DND-41 (cell line): ENCODE measurements at regions not wholly inside any gene's neighbourhood (a gene's known extent, or its start where the extent isn't known, plus 50 kb on each side); places are given as distances from the start of the nearest gene placed in this dataset.

Source experiments
- ATAC-seq: fragments of 200-7000 bp; cut with Tn5 transposase; 3 replicates; pipeline ENCODE4 v1.9.1; 2021; ENCODE audit warnings: low read depth; ENCODE audit not compliant: insufficient read depth
- DNase-seq: peaks from one replicate; pipeline ENCODE4 v3.0.0-alpha.2; 2020
- H2AFZ ChIP-seq: 2 replicates; pipeline ENCODE4 v1.6.0; 2012; ENCODE audit warnings: low read depth, low read length
- H3K27ac ChIP-seq: 2 replicates; pipeline ENCODE4 v1.5.1; 2012; ENCODE audit warnings: low read length, inconsistent platforms
- H3K27me3 ChIP-seq: fragments of 200-600 bp; sonication (generic); 2 replicates; pipeline ENCODE4 v1.6.0; 2012; ENCODE audit warnings: low read length, mild to moderate bottlenecking, inconsistent platforms; ENCODE audit not compliant: insufficient read depth, poor library complexity
- H3K36me3 ChIP-seq: 2 replicates; pipeline ENCODE4 v1.5.1; 2012; ENCODE audit warnings: low read length, inconsistent platforms; ENCODE audit not compliant: insufficient read depth
- H3K4me1 ChIP-seq: 2 replicates; pipeline ENCODE4 v1.5.1; 2012; ENCODE audit warnings: mild to moderate bottlenecking, low read length; ENCODE audit not compliant: insufficient read depth
- H3K4me2 ChIP-seq: 2 replicates; pipeline ENCODE4 v1.6.0; 2012; ENCODE audit warnings: mild to moderate bottlenecking, moderate library complexity, low read length, inconsistent platforms; ENCODE audit not compliant: insufficient read depth
- H3K4me3 ChIP-seq, 2 experiments: fragments of 200-600 bp in 1 of 2; shearing (Covaris generic) in 1 of 2; 2 replicates each; pipeline ENCODE4 v1.5.1; 2012 to 2016; ENCODE audit warnings: inconsistent platforms in 2 of 2, low read length in 2 of 2, mild to moderate bottlenecking in 2 of 2, low read depth in 1 of 2, moderate library complexity in 1 of 2
- H3K79me2 ChIP-seq: 2 replicates; pipeline ENCODE4 v1.6.0; 2012; ENCODE audit warnings: low read length, inconsistent platforms; ENCODE audit not compliant: insufficient read depth
- H3K9ac ChIP-seq: 2 replicates; pipeline ENCODE4 v1.6.0; 2012; ENCODE audit warnings: low read depth, mild to moderate bottlenecking, inconsistent platforms, low read length, moderate library complexity
- H3K9me3 ChIP-seq: 2 replicates; pipeline ENCODE4 v1.5.1; 2012; ENCODE audit warnings: low read length, moderate library complexity, mild to moderate bottlenecking, inconsistent platforms; ENCODE audit not compliant: insufficient read depth, severe bottlenecking
- H4K20me1 ChIP-seq: 2 replicates; pipeline ENCODE4 v1.6.0; 2012; ENCODE audit warnings: low read length; ENCODE audit not compliant: insufficient read depth
- EZH2 ChIP-seq: IDR thresholded peaks from 3 replicates; pipeline ENCODE4 v1.6.1; 2012; ENCODE audit warnings: borderline replicate concordance, low read depth, mild to moderate bottlenecking, moderate library complexity, low read length, inconsistent platforms; ENCODE audit not compliant: severe bottlenecking
- TF ChIP-seq, protein P1 (sequence below): IDR thresholded peaks from 2 replicates; pipeline ENCODE4 v1.5.1; 2012; ENCODE audit warnings: borderline replicate concordance, low read length, moderate library complexity, mild to moderate bottlenecking; ENCODE audit not compliant: poor library complexity, severe bottlenecking; ENCODE audit errors: extremely low read depth

DNA sequence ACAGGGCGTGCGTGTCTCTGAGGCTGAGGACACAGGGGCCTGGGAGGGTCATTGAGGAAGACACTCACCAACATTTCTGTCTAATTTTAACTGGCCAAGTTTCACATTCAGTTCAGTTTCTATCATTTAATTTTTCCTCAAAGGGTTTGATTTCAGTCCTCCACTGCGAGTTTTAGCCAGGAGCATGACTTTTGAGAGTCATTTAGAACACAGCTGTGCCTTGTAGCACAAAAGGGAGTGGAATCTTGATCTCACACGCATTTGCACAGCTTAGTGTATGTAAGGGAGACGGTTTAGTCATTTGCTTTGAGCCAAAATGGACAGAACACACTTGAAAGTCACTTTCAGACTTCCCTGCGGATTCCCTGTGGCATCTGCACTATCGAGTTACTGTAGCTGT, 1090.8 kb downstream of the BCL11B start:
- peak overlapping the region; percentile 27 for H3K9ac ChIP-seq
- H3K79me2 ChIP-seq: peaks cover 24% of the 10 kb centered on the region
- no peak for ATAC-seq
- no peak overlapping the region for H3K4me2 ChIP-seq
- no peaks in the 10 kb centered on the region; the same call in 1 of the 2 replicates for H3K36me3 ChIP-seq
- peak overlapping the region; percentile 99 for H3K27ac ChIP-seq
- H3K4me3 ChIP-seq: no peak overlapping the region
- H3K4me1 ChIP-seq: peaks cover 92% of the 10 kb centered on the region
- no peaks in the 10 kb centered on the region for H3K9me3 ChIP-seq
- no peak for DNase-seq
- no peak for TF ChIP-seq EZH2
- TF ChIP-seq, protein P1, sequence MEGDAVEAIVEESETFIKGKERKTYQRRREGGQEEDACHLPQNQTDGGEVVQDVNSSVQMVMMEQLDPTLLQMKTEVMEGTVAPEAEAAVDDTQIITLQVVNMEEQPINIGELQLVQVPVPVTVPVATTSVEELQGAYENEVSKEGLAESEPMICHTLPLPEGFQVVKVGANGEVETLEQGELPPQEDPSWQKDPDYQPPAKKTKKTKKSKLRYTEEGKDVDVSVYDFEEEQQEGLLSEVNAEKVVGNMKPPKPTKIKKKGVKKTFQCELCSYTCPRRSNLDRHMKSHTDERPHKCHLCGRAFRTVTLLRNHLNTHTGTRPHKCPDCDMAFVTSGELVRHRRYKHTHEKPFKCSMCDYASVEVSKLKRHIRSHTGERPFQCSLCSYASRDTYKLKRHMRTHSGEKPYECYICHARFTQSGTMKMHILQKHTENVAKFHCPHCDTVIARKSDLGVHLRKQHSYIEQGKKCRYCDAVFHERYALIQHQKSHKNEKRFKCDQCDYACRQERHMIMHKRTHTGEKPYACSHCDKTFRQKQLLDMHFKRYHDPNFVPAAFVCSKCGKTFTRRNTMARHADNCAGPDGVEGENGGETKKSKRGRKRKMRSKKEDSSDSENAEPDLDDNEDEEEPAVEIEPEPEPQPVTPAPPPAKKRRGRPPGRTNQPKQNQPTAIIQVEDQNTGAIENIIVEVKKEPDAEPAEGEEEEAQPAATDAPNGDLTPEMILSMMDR: no peak
- H3K27me3 ChIP-seq: no peaks in the 10 kb centered on the region
- 0 out of 2 replicates have a peak overlapping the region, but pooled peaks have one; percentile 3 for H2AFZ ChIP-seq
- no peaks in the 10 kb centered on the region for H4K20me1 ChIP-seq

DNA sequence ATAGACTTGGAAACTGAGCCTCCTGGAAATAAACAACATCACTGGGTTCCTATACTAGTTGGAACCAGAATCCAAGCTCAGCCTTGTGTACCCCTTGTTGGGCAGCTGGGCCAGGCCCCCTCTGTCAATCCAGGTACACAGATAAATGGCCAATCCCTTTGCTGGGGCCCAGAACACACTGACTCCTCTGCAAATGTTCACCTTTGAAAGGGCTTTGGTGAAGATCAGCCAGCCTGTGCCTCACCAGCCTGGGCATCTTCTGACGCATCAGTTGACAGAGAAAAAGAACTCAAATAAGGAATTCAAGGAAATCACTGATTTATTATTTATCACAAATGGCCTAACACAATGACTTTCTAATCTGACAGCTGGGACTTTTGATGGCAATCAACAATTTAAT, 1090.2 kb downstream of the BCL11B start:
- peaks cover 92% of the 10 kb centered on the region for H3K4me1 ChIP-seq
- ATAC-seq: no peak

DNA sequence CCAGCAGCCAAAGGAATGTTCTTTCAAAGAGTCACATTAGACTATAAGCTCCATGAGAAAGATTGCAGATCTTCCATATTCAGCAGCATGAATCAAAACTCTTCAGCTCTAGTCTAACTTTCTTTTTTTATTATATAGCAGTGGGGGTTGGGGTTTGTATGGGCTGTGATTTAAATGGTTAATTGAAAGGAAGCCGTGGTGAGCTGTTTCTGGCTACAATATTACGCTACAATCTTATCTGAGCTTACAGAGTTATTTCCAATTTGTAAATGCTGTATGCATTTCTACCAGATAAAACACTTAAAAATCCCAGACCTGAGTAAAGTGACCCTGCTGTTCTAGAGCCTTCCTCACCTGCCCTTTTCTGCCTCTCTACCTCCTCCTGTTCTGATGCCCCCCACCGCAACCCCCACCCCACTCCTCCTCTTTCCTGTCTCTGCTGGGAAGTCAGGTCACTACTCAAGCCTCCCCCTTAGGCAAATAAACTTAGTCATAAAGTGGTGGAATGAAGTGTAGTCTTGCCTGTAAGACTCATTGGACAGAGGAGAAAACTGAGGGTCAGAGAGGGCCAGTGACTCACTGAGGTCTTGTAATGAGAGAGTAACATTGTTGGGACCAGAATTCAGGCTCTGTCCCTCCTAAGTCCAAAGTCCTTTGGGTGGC, 1089.5 kb downstream of the BCL11B start:
- no peaks in the 10 kb centered on the region for H3K27me3 ChIP-seq
- peaks cover 30% of the 10 kb centered on the region for H3K79me2 ChIP-seq
- ATAC-seq: peak; percentile 39
- H3K4me3 ChIP-seq: peak overlapping the region in 1 of 2 experiments; percentile 10; a peak in 1 of 4 replicates
- TF ChIP-seq, protein P1: no peak
- TF ChIP-seq EZH2: no peak
- peak overlapping the region; percentile 99 for H3K27ac ChIP-seq
- H3K9me3 ChIP-seq: no peaks in the 10 kb centered on the region
- H3K36me3 ChIP-seq: no peaks in the 10 kb centered on the region; the same call in 1 of the 2 replicates
- DNase-seq: peak; percentile 68
- no peaks in the 10 kb centered on the region for H4K20me1 ChIP-seq
- H3K9ac ChIP-seq: peak overlapping the region; percentile 81
- H3K4me2 ChIP-seq: peak overlapping the region; percentile 16; the same call in 1 of the 2 replicates
- peaks cover 92% of the 10 kb centered on the region for H3K4me1 ChIP-seq
- no peak overlapping the region for H2AFZ ChIP-seq

More for the DNA sequence above, 1090.2 kb downstream of the BCL11B start:
- Histone ChIP-seq H3K9me3 (no peaks in the 10 kb centered on the region), H3K4me3 (no peak overlapping the region), H2AFZ (no peak overlapping the region), H3K4me2 (no peak overlapping the region), H3K79me2 (peaks cover 25% of the 10 kb centered on the region), H4K20me1 (no peaks in the 10 kb centered on the region), H3K27ac (peak overlapping the region; percentile 99), H3K36me3 (no peaks in the 10 kb centered on the region; the same call in 1 of the 2 replicates), H3K27me3 (no peaks in the 10 kb centered on the region), H3K9ac (peak overlapping the region; percentile 81; the same call in 1 of the 2 replicates)
- TF ChIP-seq EZH2: no peak
- TF ChIP-seq, protein P1: no peak
- peak; percentile 12 for DNase-seq
